Parathyroid adenoma (tissue), 2 donors: ENCODE measurements at regions not wholly inside any gene's neighbourhood (a gene's known extent, or its start where the extent isn't known, plus 50 kb on each side); places are given as distances from the start of the nearest gene placed in this dataset.

Experiments used
- H2AFZ ChIP-seq: fragments of 300-600 bp; sonication (generic); one replicate; pipeline ENCODE4 v1.7.0; 2017; ENCODE audit warnings: antibody characterized with exemption, mild to moderate bottlenecking
- H3K27ac ChIP-seq: fragments of 300-600 bp; sonication (generic); one replicate; pipeline ENCODE4 v1.7.0; 2017
- H3K27me3 ChIP-seq: fragments of 300-600 bp; sonication (generic); one replicate; pipeline ENCODE4 v1.7.0; 2017; ENCODE audit warnings: low read length; ENCODE audit not compliant: control insufficient read depth, insufficient read depth
- H3K36me3 ChIP-seq: fragments of 300-600 bp; sonication (generic); one replicate; pipeline ENCODE4 v1.7.0; 2017; ENCODE audit warnings: low read length; ENCODE audit not compliant: control insufficient read depth, insufficient read depth
- H3K4me1 ChIP-seq: fragments of 300-600 bp; sonication (generic); one replicate; pipeline ENCODE4 v1.7.0; 2017; ENCODE audit warnings: control low read depth
- H3K4me2 ChIP-seq: fragments of 300-600 bp; sonication (generic); one replicate; pipeline ENCODE4 v1.7.0; 2017; ENCODE audit warnings: low read length
- H3K4me3 ChIP-seq: fragments of 300-600 bp; sonication (generic); one replicate; pipeline ENCODE4 v1.7.0; 2017; ENCODE audit warnings: low read depth, low read length
- H3K79me2 ChIP-seq: fragments of 300-600 bp; sonication (generic); one replicate; pipeline ENCODE4 v1.7.0; 2017; ENCODE audit warnings: control low read depth
- H3K9ac ChIP-seq: fragments of 300-600 bp; sonication (generic); one replicate; pipeline ENCODE4 v1.7.0; 2017; ENCODE audit warnings: mild to moderate bottlenecking
- H3K9me3 ChIP-seq: fragments of 300-600 bp; sonication (generic); one replicate; pipeline ENCODE4 v1.7.0; 2017; ENCODE audit warnings: low read length; ENCODE audit not compliant: control insufficient read depth
- TF ChIP-seq, protein P1 (sequence below): fragments of 300-600 bp; sonication (generic); IDR thresholded peaks from one replicate; pipeline ENCODE4 v1.7.0; 2017; ENCODE audit warnings: antibody characterized with exemption, mild to moderate bottlenecking
- donor health status: primary hyperparathyroidism.

DNA sequence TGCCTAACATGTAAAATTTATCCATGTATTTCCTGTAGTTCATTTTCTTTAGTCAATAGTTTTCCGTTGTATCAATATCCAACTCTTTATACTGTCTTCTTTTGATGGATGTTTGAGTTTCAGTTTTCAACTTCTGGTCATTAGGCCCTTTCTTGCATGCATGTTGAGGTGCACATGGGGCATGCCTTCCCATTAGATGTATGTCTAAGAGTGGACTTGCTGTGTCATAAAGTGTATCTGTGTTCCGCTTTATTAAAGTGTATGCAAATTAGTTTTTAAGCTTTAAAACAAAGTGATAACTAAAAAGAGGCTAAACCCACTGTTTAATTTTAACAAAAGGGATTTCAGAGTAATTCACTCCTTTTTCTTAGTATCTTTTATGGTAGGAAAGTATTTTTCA lies 441.1 kb downstream of the PCNX1 start:
- no peak overlapping the region for H3K9ac ChIP-seq
- H3K79me2 ChIP-seq, result peaks cover 21% of the 10 kb centered on the region
- H3K4me1 ChIP-seq, result peaks cover 10% of the 10 kb centered on the region
- H3K36me3 ChIP-seq, result no peaks in the 10 kb centered on the region
- no peaks in the 10 kb centered on the region for H3K9me3 ChIP-seq
- TF ChIP-seq, protein P1, sequence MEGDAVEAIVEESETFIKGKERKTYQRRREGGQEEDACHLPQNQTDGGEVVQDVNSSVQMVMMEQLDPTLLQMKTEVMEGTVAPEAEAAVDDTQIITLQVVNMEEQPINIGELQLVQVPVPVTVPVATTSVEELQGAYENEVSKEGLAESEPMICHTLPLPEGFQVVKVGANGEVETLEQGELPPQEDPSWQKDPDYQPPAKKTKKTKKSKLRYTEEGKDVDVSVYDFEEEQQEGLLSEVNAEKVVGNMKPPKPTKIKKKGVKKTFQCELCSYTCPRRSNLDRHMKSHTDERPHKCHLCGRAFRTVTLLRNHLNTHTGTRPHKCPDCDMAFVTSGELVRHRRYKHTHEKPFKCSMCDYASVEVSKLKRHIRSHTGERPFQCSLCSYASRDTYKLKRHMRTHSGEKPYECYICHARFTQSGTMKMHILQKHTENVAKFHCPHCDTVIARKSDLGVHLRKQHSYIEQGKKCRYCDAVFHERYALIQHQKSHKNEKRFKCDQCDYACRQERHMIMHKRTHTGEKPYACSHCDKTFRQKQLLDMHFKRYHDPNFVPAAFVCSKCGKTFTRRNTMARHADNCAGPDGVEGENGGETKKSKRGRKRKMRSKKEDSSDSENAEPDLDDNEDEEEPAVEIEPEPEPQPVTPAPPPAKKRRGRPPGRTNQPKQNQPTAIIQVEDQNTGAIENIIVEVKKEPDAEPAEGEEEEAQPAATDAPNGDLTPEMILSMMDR, result no peak
- H3K27ac ChIP-seq, result no peak overlapping the region
- no peak overlapping the region for H3K4me3 ChIP-seq
- no peaks in the 10 kb centered on the region for H3K27me3 ChIP-seq
- no peak overlapping the region for H2AFZ ChIP-seq
- H3K4me2 ChIP-seq, result no peak overlapping the region

DNA sequence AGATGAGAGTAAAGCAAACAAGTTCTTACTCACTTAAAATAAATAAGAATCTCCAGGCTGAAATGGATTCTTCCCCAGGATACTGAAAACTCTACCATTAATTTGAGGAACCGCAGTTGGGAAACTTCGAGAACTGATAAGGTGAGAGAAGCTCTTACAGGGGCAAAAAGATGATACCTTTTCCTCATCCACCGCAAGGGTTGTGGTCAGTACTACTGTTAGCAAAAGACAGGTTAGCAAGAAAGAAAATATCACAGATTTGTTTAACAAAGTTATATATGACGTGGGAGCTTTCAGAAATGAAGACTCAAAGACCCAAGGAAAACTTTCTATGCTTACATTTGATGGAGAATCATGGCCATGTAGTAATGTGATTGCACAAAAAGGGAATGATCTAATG lies 441.6 kb downstream of the PCNX1 start:
- H3K9me3 ChIP-seq, result no peaks in the 10 kb centered on the region
- H3K27me3 ChIP-seq, result no peaks in the 10 kb centered on the region
- H3K9ac ChIP-seq, result no peak overlapping the region
- TF ChIP-seq, protein P1, result no peak
- no peak overlapping the region for H3K4me3 ChIP-seq
- no peaks in the 10 kb centered on the region for H3K36me3 ChIP-seq
- no peak overlapping the region for H3K27ac ChIP-seq
- H3K4me1 ChIP-seq, result peaks cover 7% of the 10 kb centered on the region
- no peak overlapping the region for H2AFZ ChIP-seq
- peaks cover 23% of the 10 kb centered on the region for H3K79me2 ChIP-seq
- H3K4me2 ChIP-seq, result no peak overlapping the region

DNA sequence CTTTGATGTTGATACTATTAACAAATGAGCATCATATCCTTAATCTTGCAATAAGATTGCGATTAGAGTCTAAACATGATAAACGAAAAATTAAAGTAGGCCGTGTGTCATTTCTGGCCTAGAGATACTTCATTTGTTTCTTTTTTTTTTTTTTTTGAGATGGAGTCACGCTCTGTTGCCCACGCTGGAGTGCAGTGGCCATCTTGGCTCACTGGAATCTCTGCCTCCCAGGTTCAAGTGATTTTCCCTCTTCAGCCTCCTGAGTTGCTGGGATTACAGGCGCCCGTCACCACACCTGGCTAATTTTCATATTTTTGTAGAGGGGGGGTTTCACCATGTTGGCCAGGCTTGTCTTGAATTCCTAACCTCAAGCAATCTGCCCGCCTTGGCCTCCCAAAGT lies 446.9 kb downstream of the PCNX1 start:
- no peak overlapping the region for H3K4me3 ChIP-seq
- H3K4me1 ChIP-seq, result no peaks in the 10 kb centered on the region
- H3K36me3 ChIP-seq, result no peaks in the 10 kb centered on the region
- TF ChIP-seq, protein P1, result no peak
- H3K4me2 ChIP-seq, result no peak overlapping the region
- peaks cover 11% of the 10 kb centered on the region for H3K79me2 ChIP-seq
- no peak overlapping the region for H3K27ac ChIP-seq
- H3K9ac ChIP-seq, result no peak overlapping the region
- H3K9me3 ChIP-seq, result no peaks in the 10 kb centered on the region
- H2AFZ ChIP-seq, result no peak overlapping the region
- no peaks in the 10 kb centered on the region for H3K27me3 ChIP-seq

DNA sequence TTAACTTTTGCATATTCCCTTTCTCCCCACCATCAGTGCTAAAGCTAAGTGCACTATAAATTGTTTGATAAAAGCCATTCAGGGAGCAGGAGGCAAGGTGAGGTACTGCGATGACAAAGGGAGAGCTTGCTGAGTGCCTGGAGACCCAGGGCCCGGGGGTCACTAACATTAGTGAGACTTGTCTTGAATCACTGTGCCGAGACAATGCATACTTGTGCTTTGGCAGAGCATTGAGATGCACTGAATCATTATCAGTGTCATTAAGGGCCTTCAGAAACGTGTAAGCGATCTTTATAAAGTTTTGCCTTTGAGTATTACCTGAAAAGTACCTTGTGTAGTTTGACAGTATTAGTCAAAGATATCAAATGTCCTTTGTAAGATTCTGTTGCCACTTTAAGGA lies 447.5 kb downstream of the PCNX1 start:
- H3K4me3 ChIP-seq, result no peak overlapping the region
- no peaks in the 10 kb centered on the region for H3K9me3 ChIP-seq
- H3K4me2 ChIP-seq, result no peak overlapping the region
- H3K27me3 ChIP-seq, result no peaks in the 10 kb centered on the region
- no peaks in the 10 kb centered on the region for H3K36me3 ChIP-seq
- TF ChIP-seq, protein P1, result no peak
- no peak overlapping the region for H2AFZ ChIP-seq
- no peak overlapping the region for H3K9ac ChIP-seq
- peaks cover 11% of the 10 kb centered on the region for H3K79me2 ChIP-seq
- H3K27ac ChIP-seq, result no peak overlapping the region
- H3K4me1 ChIP-seq, result peaks cover 2% of the 10 kb centered on the region

DNA sequence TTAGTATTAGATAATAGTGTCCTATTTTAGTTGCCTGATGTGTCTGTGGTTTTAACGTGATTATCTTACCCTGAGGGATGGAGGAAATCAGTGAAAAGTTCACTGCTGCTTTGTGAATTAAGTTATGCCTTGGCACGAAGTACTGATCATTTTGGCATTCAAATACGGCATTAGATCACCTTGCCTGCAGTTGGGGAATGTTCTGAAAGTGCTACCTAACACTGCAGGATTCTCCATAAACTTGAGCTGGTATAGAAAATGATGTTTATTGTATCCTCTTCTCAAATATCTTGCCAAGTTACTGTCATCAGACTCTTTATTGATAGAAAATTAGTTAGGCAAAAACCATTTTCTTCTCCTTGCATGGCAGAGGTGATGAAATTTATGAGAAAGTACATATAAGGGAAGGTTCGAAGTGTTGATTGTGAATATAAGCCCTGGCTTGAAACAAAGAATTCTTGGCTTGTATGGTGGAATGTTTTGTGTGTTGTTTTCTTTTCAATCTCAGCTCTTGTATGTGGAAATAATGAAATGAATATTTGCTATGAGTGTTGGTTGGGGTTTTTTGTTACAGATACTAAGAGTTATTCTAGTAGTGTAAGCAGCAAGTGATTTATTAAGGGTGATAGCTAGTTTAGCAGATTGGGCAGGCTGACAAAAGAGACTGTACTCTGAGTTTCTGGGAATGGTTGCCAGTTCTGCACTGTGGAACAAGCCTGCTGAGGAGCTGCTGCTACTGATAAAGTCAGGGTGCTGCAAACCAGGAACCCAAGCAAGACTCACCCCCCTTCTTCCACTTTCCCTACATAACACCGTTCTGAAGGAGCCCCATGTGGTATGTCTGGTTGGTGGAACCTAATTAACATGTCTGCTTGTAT lies 448.3 kb downstream of the PCNX1 start:
- no peaks in the 10 kb centered on the region for H3K27me3 ChIP-seq
- H3K9me3 ChIP-seq, result no peaks in the 10 kb centered on the region
- no peak overlapping the region for H3K4me2 ChIP-seq
- no peak overlapping the region for H3K27ac ChIP-seq
- H3K4me3 ChIP-seq, result no peak overlapping the region
- no peak overlapping the region for H3K9ac ChIP-seq
- peaks cover 2% of the 10 kb centered on the region for H3K4me1 ChIP-seq
- H2AFZ ChIP-seq, result no peak overlapping the region
- TF ChIP-seq, protein P1, result no peak
- H3K79me2 ChIP-seq, result peaks cover 11% of the 10 kb centered on the region
- H3K36me3 ChIP-seq, result no peaks in the 10 kb centered on the region
